ENCODE measurements at regions not wholly inside any gene's neighbourhood (a gene's known extent, or its start where the extent isn't known, plus 50 kb on each side); places are given as distances from the start of the nearest gene placed in this dataset.

- Histone ChIP-seq H2AFZ (ENCODE audit: control insufficient read depth, low read length) (no peak overlapping the region), H3K4me1 (ENCODE audit: control insufficient read depth, extremely low read depth, insufficient read depth, low read length) (peaks cover 30% of the 10 kb centered on the region), H3K9me3 (ENCODE audit: control insufficient read depth, low read depth, low read length) (no peaks in the 10 kb centered on the region), H3K36me3 (ENCODE audit: control insufficient read depth in 2 of 2, extremely low read depth in 1 of 2, insufficient read depth in 2 of 2, low read length in 2 of 2) (no peaks in the 10 kb centered on the region), H3K79me2 (ENCODE audit: control insufficient read depth, insufficient read depth, low read length) (no peaks in the 10 kb centered on the region), H3K9me1 (ENCODE audit: control insufficient read depth, extremely low read depth, insufficient read depth, low read length) (no peaks in the 10 kb centered on the region), H3K4me2 (ENCODE audit: control insufficient read depth, extremely low read depth, insufficient read depth, low read depth, low read length) (no peak overlapping the region), H3K27ac (ENCODE audit: control insufficient read depth, insufficient read depth, low read length) (no peak overlapping the region), H3K4me3 (ENCODE audit: control insufficient read depth in 2 of 3, extremely low read depth in 1 of 3, insufficient read depth in 2 of 3, low read depth in 1 of 3, low read length in 3 of 3) (no peak overlapping the region), H4K20me1 (ENCODE audit: control insufficient read depth, extremely low read depth, insufficient read depth, low read length) (no peaks in the 10 kb centered on the region), H3K27me3 (ENCODE audit: control insufficient read depth, extremely low read depth, insufficient read depth, low read length) (no peaks in the 10 kb centered on the region), H3K9ac (ENCODE audit: control insufficient read depth, extremely low read depth, insufficient read depth, low read length) (no peak overlapping the region)
- dilution Hi-C loops (cut with MboI; ENCODE audit: extremely low pct_ligation_motif_present, low sequenced_read_pairs): no loop called here
- TF ChIP-seq EZH2 (IDR thresholded peaks at IDR 0.05; ENCODE audit: low read length): no peak
- DNase-seq (ENCODE audit: low read depth, low spot score): no peak
- FAIRE-seq: peak; percentile 34
Measured at GRCh38 chr18:28692337-28692736, 515.4 kb upstream of the CDH2 start.

DNA sequence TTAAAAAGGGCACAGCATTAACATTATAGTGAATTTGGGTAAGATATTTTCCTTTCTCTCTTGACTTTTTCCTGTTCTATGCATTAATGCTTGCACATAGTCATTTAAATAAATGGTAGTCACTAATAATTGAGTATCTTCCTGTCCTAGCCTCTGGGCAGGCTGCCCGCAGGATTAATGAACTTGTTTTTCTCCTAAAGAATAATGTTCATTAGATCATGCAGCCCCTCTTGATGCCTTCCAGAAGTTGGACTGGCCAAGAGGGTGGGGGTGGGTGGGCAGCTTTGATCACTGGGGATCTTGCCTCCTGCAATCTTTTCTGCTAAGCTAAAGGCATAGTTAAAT is 514.5 kb upstream of the CDH2 start:
- Histone ChIP-seq H3K79me2 (ENCODE audit: control insufficient read depth, insufficient read depth, low read length) (no peaks in the 10 kb centered on the region), H4K20me1 (ENCODE audit: control insufficient read depth, extremely low read depth, insufficient read depth, low read length) (no peaks in the 10 kb centered on the region), H3K4me1 (ENCODE audit: control insufficient read depth, extremely low read depth, insufficient read depth, low read length) (peaks cover 30% of the 10 kb centered on the region), H3K9ac (ENCODE audit: control insufficient read depth, extremely low read depth, insufficient read depth, low read length) (no peak overlapping the region), H3K27ac (ENCODE audit: control insufficient read depth, insufficient read depth, low read length) (peak overlapping the region; percentile 46), H2AFZ (ENCODE audit: control insufficient read depth, low read length) (peak overlapping the region; percentile 64), H3K27me3 (ENCODE audit: control insufficient read depth, extremely low read depth, insufficient read depth, low read length) (no peaks in the 10 kb centered on the region), H3K9me3 (ENCODE audit: control insufficient read depth, low read depth, low read length) (no peaks in the 10 kb centered on the region), H3K4me3 (ENCODE audit: control insufficient read depth in 2 of 3, extremely low read depth in 1 of 3, insufficient read depth in 2 of 3, low read depth in 1 of 3, low read length in 3 of 3) (no peak overlapping the region), H3K36me3 (ENCODE audit: control insufficient read depth in 2 of 2, extremely low read depth in 1 of 2, insufficient read depth in 2 of 2, low read length in 2 of 2) (no peaks in the 10 kb centered on the region), H3K4me2 (ENCODE audit: control insufficient read depth, extremely low read depth, insufficient read depth, low read depth, low read length) (peak overlapping the region; percentile 54), H3K9me1 (ENCODE audit: control insufficient read depth, extremely low read depth, insufficient read depth, low read length) (no peaks in the 10 kb centered on the region)
- DNase-seq (ENCODE audit: low read depth, low spot score): no peak
- TF ChIP-seq EZH2 (IDR thresholded peaks at IDR 0.05; ENCODE audit: low read length): no peak
- TF ChIP-seq, protein P1, sequence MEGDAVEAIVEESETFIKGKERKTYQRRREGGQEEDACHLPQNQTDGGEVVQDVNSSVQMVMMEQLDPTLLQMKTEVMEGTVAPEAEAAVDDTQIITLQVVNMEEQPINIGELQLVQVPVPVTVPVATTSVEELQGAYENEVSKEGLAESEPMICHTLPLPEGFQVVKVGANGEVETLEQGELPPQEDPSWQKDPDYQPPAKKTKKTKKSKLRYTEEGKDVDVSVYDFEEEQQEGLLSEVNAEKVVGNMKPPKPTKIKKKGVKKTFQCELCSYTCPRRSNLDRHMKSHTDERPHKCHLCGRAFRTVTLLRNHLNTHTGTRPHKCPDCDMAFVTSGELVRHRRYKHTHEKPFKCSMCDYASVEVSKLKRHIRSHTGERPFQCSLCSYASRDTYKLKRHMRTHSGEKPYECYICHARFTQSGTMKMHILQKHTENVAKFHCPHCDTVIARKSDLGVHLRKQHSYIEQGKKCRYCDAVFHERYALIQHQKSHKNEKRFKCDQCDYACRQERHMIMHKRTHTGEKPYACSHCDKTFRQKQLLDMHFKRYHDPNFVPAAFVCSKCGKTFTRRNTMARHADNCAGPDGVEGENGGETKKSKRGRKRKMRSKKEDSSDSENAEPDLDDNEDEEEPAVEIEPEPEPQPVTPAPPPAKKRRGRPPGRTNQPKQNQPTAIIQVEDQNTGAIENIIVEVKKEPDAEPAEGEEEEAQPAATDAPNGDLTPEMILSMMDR (optimal IDR thresholded peaks at IDR 0.05 in 1 of 3, IDR thresholded peaks at IDR 0.05 in 1 of 3, conservative IDR thresholded peaks at IDR 0.05 in 1 of 3; ENCODE audit: extremely low read depth in 1 of 3, insufficient read depth in 2 of 3, low read length in 3 of 3): no peak
- dilution Hi-C loops (cut with MboI; ENCODE audit: extremely low pct_ligation_motif_present, low sequenced_read_pairs): no loop called here
- no peak for FAIRE-seq

DNA sequence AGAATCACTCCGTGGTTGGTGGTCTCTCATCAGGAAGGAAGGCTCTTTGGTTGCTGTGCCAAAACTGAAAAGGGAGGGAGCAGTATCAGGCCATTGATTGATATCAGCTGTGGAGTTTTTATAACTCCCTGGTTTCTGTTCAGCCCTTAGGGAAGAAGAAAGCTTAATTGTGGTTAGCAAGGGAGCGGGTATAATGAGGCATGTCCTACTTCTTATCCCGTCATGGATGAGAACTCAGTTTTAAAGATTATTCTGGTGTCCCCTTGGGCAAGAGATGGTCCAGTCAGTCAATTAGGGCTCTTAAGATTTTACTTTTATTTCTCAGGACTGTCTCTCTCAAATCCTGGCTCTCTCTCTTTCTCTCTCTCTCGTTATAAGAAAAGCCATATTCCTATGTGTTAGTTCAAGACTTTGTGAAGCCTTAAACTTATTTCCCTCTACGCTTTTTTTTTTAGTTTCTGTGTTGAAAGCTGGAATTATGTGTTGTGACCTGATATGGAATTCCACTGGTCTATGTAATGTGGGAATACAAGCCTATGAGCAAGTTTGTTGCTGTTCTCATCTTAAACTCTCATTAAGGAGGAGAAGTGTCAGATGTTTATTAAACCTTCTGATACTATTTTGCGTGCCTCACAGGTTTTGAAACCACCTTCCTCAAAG is 514.0 kb upstream of the CDH2 start:
- Histone ChIP-seq H3K79me2 (ENCODE audit: control insufficient read depth, insufficient read depth, low read length) (no peaks in the 10 kb centered on the region), H3K36me3 (ENCODE audit: control insufficient read depth in 2 of 2, extremely low read depth in 1 of 2, insufficient read depth in 2 of 2, low read length in 2 of 2) (no peaks in the 10 kb centered on the region), H3K9me3 (ENCODE audit: control insufficient read depth, low read depth, low read length) (no peaks in the 10 kb centered on the region), H3K27ac (ENCODE audit: control insufficient read depth, insufficient read depth, low read length) (peak overlapping the region; percentile 46), H3K9me1 (ENCODE audit: control insufficient read depth, extremely low read depth, insufficient read depth, low read length) (no peaks in the 10 kb centered on the region), H3K4me3 (ENCODE audit: control insufficient read depth in 2 of 3, extremely low read depth in 1 of 3, insufficient read depth in 2 of 3, low read depth in 1 of 3, low read length in 3 of 3) (no peak overlapping the region), H4K20me1 (ENCODE audit: control insufficient read depth, extremely low read depth, insufficient read depth, low read length) (no peaks in the 10 kb centered on the region), H3K27me3 (ENCODE audit: control insufficient read depth, extremely low read depth, insufficient read depth, low read length) (no peaks in the 10 kb centered on the region), H2AFZ (ENCODE audit: control insufficient read depth, low read length) (peak overlapping the region; percentile 64), H3K9ac (ENCODE audit: control insufficient read depth, extremely low read depth, insufficient read depth, low read length) (peak overlapping the region; percentile 13), H3K4me1 (ENCODE audit: control insufficient read depth, extremely low read depth, insufficient read depth, low read length) (peaks cover 30% of the 10 kb centered on the region), H3K4me2 (ENCODE audit: control insufficient read depth, extremely low read depth, insufficient read depth, low read depth, low read length) (peak overlapping the region; percentile 54)
- FAIRE-seq (peak; percentile 23), DNase-seq (ENCODE audit: low read depth, low spot score) (no peak)
- dilution Hi-C loops (cut with MboI; ENCODE audit: extremely low pct_ligation_motif_present, low sequenced_read_pairs): no loop called here
- TF ChIP-seq, protein P1 (optimal IDR thresholded peaks at IDR 0.05 in 1 of 3, IDR thresholded peaks at IDR 0.05 in 1 of 3, conservative IDR thresholded peaks at IDR 0.05 in 1 of 3; ENCODE audit: extremely low read depth in 1 of 3, insufficient read depth in 2 of 3, low read length in 3 of 3): no peak
- no peak for TF ChIP-seq EZH2 (IDR thresholded peaks at IDR 0.05; ENCODE audit: low read length)

Measured in keratinocyte (primary cell).